PC-9 (cell line): ENCODE measurements at regions not wholly inside any gene's neighbourhood (a gene's known extent, or its start where the extent isn't known, plus 50 kb on each side); places are given as distances from the start of the nearest gene placed in this dataset.
"Not testable (repeated sequence)": the region's sequence is repeated elsewhere in the genome, so short reads cannot be mapped to it uniquely, and the experiment has no call there.

ENCODE experiments used
- BruUV-seq: library from RNA; stranded (reverse); fragments of 400-500 nt; replicated peaks from 2 replicates; lab custom pipeline; 2021; lab: Mats Ljungman, UMichigan
- CTCF ChIA-PET: fragments of 300-600 bp; sonication (Branson Sonifier 250); formaldehyde crosslinking; loops from one replicate; lab custom pipeline; 2022; ENCODE audit warnings: antibody characterized with exemption; lab: Charles Lee
- POLR2A ChIA-PET: fragments of 300-600 bp; sonication (Branson Sonifier 250); formaldehyde crosslinking; loops from one replicate; lab custom pipeline; 2022; ENCODE audit warnings: antibody characterized with exemption; ENCODE audit not compliant: unreplicated experiment; lab: Charles Lee
- DNase-seq, 2 experiments: peaks; one replicate each; pipeline versions ENCODE4 v3.0.0 to v3.0.0-alpha.2; 2015 to 2022; ENCODE audit warnings: mixed read lengths in 1 of 2
- H2AFZ ChIP-seq: fragments of 200-600 bp; sonication (generic); 2 replicates; pipeline ENCODE4 v1.8.1; 2017; ENCODE audit warnings: antibody characterized with exemption
- H3F3A ChIP-seq: fragments of 200-600 bp; sonication (generic); 2 replicates; pipeline ENCODE4 v1.8.1; 2017; ENCODE audit warnings: antibody characterized with exemption, mild to moderate bottlenecking, low read depth; ENCODE audit not compliant: insufficient read depth
- H3K27ac ChIP-seq: fragments of 200-600 bp; sonication (generic); 2 replicates; pipeline ENCODE4 v1.6.1; 2016; ENCODE audit warnings: mixed run types
- H3K27me3 ChIP-seq: fragments of 200-600 bp; sonication (generic); 2 replicates; pipeline ENCODE4 v1.6.1; 2016; ENCODE audit warnings: low read depth, mixed run types; ENCODE audit not compliant: insufficient read depth
- H3K36me3 ChIP-seq: fragments of 200-600 bp; sonication (generic); 2 replicates; pipeline ENCODE4 v1.6.1; 2016; ENCODE audit warnings: low read depth, mixed run types
- H3K4me1 ChIP-seq: fragments of 200-600 bp; sonication (generic); replicated peaks from 2 replicates; pipeline ENCODE4 v1.6.1; 2016; ENCODE audit warnings: mixed run types; ENCODE audit not compliant: insufficient read depth
- H3K4me2 ChIP-seq: fragments of 200-600 bp; sonication (generic); 2 replicates; pipeline ENCODE4 v1.6.1; 2017; ENCODE audit warnings: mixed run types
- H3K4me3 ChIP-seq: fragments of 200-600 bp; sonication (generic); 2 replicates; pipeline ENCODE4 v1.6.1; 2016; ENCODE audit warnings: mixed run types
- H3K79me2 ChIP-seq: fragments of 200-600 bp; sonication (generic); 2 replicates; pipeline ENCODE4 v1.6.1; 2017; ENCODE audit warnings: low read depth, mixed run types
- H3K9me2 ChIP-seq: fragments of 200-600 bp; sonication (generic); 2 replicates; pipeline ENCODE4 v1.8.1; 2017; ENCODE audit warnings: mild to moderate bottlenecking; ENCODE audit not compliant: insufficient read depth
- H3K9me3 ChIP-seq: fragments of 200-600 bp; sonication (generic); 2 replicates; pipeline ENCODE4 v1.8.1; 2016; ENCODE audit warnings: low read depth; ENCODE audit not compliant: insufficient read depth
- H4K20me1 ChIP-seq: fragments of 200-600 bp; sonication (generic); 2 replicates; pipeline ENCODE4 v1.8.1; 2017; ENCODE audit not compliant: insufficient read depth
- CTCF ChIP-seq: fragments of 200-600 bp; sonication (generic); conservative IDR thresholded peaks from 2 replicates; pipeline ENCODE4 v1.6.1; 2017; ENCODE audit warnings: mixed run types, antibody characterized with exemption, mild to moderate bottlenecking, moderate library complexity
- EZH2 ChIP-seq: fragments of 200-600 bp; sonication (generic); IDR thresholded peaks from 2 replicates; pipeline ENCODE4 v1.8.0; 2017; ENCODE audit warnings: antibody characterized with exemption, low read depth
- intact Hi-C: fragments of 100-400 bp; cut with micrococcal nuclease; formaldehyde crosslinking; loops from one replicate; pipeline ENCODE4 v1.10.0; 2022; ENCODE audit not compliant: unreplicated experiment

- no peaks in the 10 kb centered on the region for H3K9me3 ChIP-seq
- no peak for DNase-seq
- no peak overlapping the region for H3K4me3 ChIP-seq
- TF ChIP-seq EZH2 (no peak), CTCF (no peak)
- H3F3A ChIP-seq = no peaks in the 10 kb centered on the region
- ChIA-PET POLR2A (no interaction called here), CTCF (no interaction called here)
- no TSS peak for BruUV-seq
- 0 out of 2 replicates have a peak overlapping the region, but pooled peaks have one; percentile 48 for H2AFZ ChIP-seq
- H3K4me1 ChIP-seq = no peaks in the 10 kb centered on the region
- H3K4me2 ChIP-seq = no peak overlapping the region
- H3K9me2 ChIP-seq = no peaks in the 10 kb centered on the region
- H3K27ac ChIP-seq = no peak overlapping the region
- intact Hi-C loops = no loop called here
- H3K36me3 ChIP-seq = no peaks in the 10 kb centered on the region
- no peaks in the 10 kb centered on the region for H4K20me1 ChIP-seq
- H3K79me2 ChIP-seq = no peaks in the 10 kb centered on the region
- H3K27me3 ChIP-seq = no peaks in the 10 kb centered on the region
These were observed 1034.8 kb upstream of the SPRY2 start for GRCh38 chr13:81375709-81376108.

- H3K36me3 ChIP-seq, intact Hi-C loops, H3K4me2 ChIP-seq, H4K20me1 ChIP-seq, H3K9me2 ChIP-seq, H3K27ac ChIP-seq, H2AFZ ChIP-seq, H3K4me1 ChIP-seq, H3K27me3 ChIP-seq, H3F3A ChIP-seq, H3K79me2 ChIP-seq, H3K4me3 ChIP-seq, POLR2A ChIA-PET, H3K9me3 ChIP-seq, CTCF ChIA-PET, BruUV-seq: not testable (repeated sequence)
- peak in 1 of 2 experiments; percentile 16 for DNase-seq
These were observed 1021.8 kb upstream of the SPRY2 start for GRCh38 chr13:81362711-81363110.

- no peaks in the 10 kb centered on the region for H3K27me3 ChIP-seq
- no peak for DNase-seq
- no peak overlapping the region for H3K27ac ChIP-seq
- ChIA-PET CTCF (no interaction called here), POLR2A (no interaction called here)
- no TSS peak for BruUV-seq
- no peaks in the 10 kb centered on the region for H3F3A ChIP-seq
- no peaks in the 10 kb centered on the region for H3K79me2 ChIP-seq
- TF ChIP-seq EZH2 = no peak
- no peak for TF ChIP-seq CTCF
- no peak overlapping the region for H3K4me2 ChIP-seq
- intact Hi-C loops = no loop called here
- no peak overlapping the region for H2AFZ ChIP-seq
- H3K4me3 ChIP-seq = no peak overlapping the region
- H3K9me2 ChIP-seq = no peaks in the 10 kb centered on the region
- H3K9me3 ChIP-seq = no peaks in the 10 kb centered on the region
- H3K36me3 ChIP-seq = no peaks in the 10 kb centered on the region
- no peaks in the 10 kb centered on the region for H4K20me1 ChIP-seq
- H3K4me1 ChIP-seq = no peaks in the 10 kb centered on the region
These were observed 1009.1 kb upstream of the SPRY2 start for GRCh38 chr13:81350056-81350455.

GRCh38 chr13:81340118-81341069, 999.5 kb upstream of the SPRY2 start:
- H3K9me2 ChIP-seq, H4K20me1 ChIP-seq, DNase-seq, H3K4me3 ChIP-seq, POLR2A ChIA-PET, H2AFZ ChIP-seq, H3K27ac ChIP-seq, H3F3A ChIP-seq, BruUV-seq, H3K4me2 ChIP-seq, H3K36me3 ChIP-seq, H3K4me1 ChIP-seq, intact Hi-C loops, CTCF ChIA-PET, H3K27me3 ChIP-seq, H3K79me2 ChIP-seq, H3K9me3 ChIP-seq: not testable (repeated sequence)

- CTCF ChIA-PET, H3K27me3 ChIP-seq, BruUV-seq: not testable (repeated sequence)
These were observed 998.7 kb upstream of the SPRY2 start for GRCh38 chr13:81339666-81340065.

More at GRCh38 chr13:81339666-81340065, 998.7 kb upstream of the SPRY2 start:
- H3K4me3 ChIP-seq, DNase-seq, H3K27ac ChIP-seq, H3K36me3 ChIP-seq, POLR2A ChIA-PET, H4K20me1 ChIP-seq, H3K9me2 ChIP-seq, H3K9me3 ChIP-seq, H3F3A ChIP-seq, H3K4me1 ChIP-seq, H3K79me2 ChIP-seq, intact Hi-C loops, H3K4me2 ChIP-seq, H2AFZ ChIP-seq: not testable (repeated sequence)
